ENCODE measurements at regions not wholly inside any gene's neighbourhood (a gene's known extent, or its start where the extent isn't known, plus 50 kb on each side); places are given as distances from the start of the nearest gene placed in this dataset.

GRCh38 chr7:109497053-109497452 is 927.4 kb downstream of the DNAJB9 start:
- TF ChIP-seq, protein P1, sequence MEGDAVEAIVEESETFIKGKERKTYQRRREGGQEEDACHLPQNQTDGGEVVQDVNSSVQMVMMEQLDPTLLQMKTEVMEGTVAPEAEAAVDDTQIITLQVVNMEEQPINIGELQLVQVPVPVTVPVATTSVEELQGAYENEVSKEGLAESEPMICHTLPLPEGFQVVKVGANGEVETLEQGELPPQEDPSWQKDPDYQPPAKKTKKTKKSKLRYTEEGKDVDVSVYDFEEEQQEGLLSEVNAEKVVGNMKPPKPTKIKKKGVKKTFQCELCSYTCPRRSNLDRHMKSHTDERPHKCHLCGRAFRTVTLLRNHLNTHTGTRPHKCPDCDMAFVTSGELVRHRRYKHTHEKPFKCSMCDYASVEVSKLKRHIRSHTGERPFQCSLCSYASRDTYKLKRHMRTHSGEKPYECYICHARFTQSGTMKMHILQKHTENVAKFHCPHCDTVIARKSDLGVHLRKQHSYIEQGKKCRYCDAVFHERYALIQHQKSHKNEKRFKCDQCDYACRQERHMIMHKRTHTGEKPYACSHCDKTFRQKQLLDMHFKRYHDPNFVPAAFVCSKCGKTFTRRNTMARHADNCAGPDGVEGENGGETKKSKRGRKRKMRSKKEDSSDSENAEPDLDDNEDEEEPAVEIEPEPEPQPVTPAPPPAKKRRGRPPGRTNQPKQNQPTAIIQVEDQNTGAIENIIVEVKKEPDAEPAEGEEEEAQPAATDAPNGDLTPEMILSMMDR (IDR thresholded peaks at IDR 0.05) = no peak
- TF ChIP-seq POLR2AphosphoS5 (IDR thresholded peaks at IDR 0.05; ENCODE audit: insufficient read depth in 1 of 2, low read depth in 1 of 2) (no peak), POLR2A (IDR thresholded peaks at IDR 0.05) (no peak)
- intact Hi-C loops (cut with DNase I) = no loop called here
- no peak overlapping the region for H3K27ac ChIP-seq
- no peaks in the 10 kb centered on the region for H3K36me3 ChIP-seq
- DNase-seq (ENCODE audit: extremely low spot score in 2 of 2) = no peak
- H3K27me3 ChIP-seq = no peaks in the 10 kb centered on the region
- H3K4me1 ChIP-seq = no peaks in the 10 kb centered on the region
- no peaks in the 10 kb centered on the region for H3K9me3 ChIP-seq
- no peak overlapping the region for H3K4me3 ChIP-seq

GRCh38 chr7:109498131-109498530 is 928.5 kb downstream of the DNAJB9 start:
- Histone ChIP-seq H3K36me3 (no peaks in the 10 kb centered on the region), H3K4me3 (no peak overlapping the region), H3K27ac (no peak overlapping the region), H3K9me3 (no peaks in the 10 kb centered on the region), H3K4me1 (no peaks in the 10 kb centered on the region), H3K27me3 (no peaks in the 10 kb centered on the region)
- TF ChIP-seq, protein P1 (IDR thresholded peaks at IDR 0.05) = no peak
- TF ChIP-seq POLR2A (IDR thresholded peaks at IDR 0.05) (no peak), POLR2AphosphoS5 (IDR thresholded peaks at IDR 0.05; ENCODE audit: insufficient read depth in 1 of 2, low read depth in 1 of 2) (no peak)
- no peak for DNase-seq (ENCODE audit: extremely low spot score in 2 of 2)
- intact Hi-C loops (cut with DNase I) = no loop called here

- Histone ChIP-seq H3K4me3 (no peak overlapping the region), H3K4me1 (no peaks in the 10 kb centered on the region), H3K9me3 (no peaks in the 10 kb centered on the region), H3K36me3 (no peaks in the 10 kb centered on the region), H3K27me3 (no peaks in the 10 kb centered on the region), H3K27ac (no peak overlapping the region)
- intact Hi-C loops (cut with DNase I) = no loop called here
- TF ChIP-seq POLR2AphosphoS5 (IDR thresholded peaks at IDR 0.05; ENCODE audit: insufficient read depth in 1 of 2, low read depth in 1 of 2) = no peak
- TF ChIP-seq POLR2A (IDR thresholded peaks at IDR 0.05) = no peak
- DNase-seq (ENCODE audit: extremely low spot score in 2 of 2) = no peak
These were observed 933.7 kb downstream of the DNAJB9 start for GRCh38 chr7:109503421-109503820.

DNA sequence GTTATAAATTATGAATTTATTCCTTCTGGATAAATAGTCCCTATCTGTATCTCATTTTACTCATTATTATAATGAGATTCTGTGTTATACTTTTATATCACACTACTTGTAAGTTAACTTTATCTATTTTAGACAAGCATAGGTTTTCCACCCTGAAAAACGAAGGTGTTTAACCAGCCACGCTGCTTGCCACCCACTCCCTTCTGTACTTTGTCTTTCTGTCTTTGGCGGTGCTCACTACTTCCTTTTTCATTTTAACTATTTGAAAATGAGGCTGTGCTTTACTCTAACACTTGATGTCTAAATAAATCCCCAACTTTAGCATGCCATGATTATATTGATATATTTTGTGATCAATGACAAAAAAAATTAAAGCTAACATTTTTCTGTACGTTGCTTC is 952.9 kb downstream of the DNAJB9 start:
- Histone ChIP-seq H3K36me3 (no peaks in the 10 kb centered on the region), H3K4me1 (no peaks in the 10 kb centered on the region), H3K9me3 (no peaks in the 10 kb centered on the region), H3K27ac (no peak overlapping the region), H3K4me3 (no peak overlapping the region), H3K27me3 (no peaks in the 10 kb centered on the region)
- intact Hi-C loops (cut with DNase I) = no loop called here
- DNase-seq (ENCODE audit: extremely low spot score in 2 of 2) = no peak
- TF ChIP-seq, protein P1 (IDR thresholded peaks at IDR 0.05) = no peak
- TF ChIP-seq POLR2AphosphoS5 (IDR thresholded peaks at IDR 0.05; ENCODE audit: insufficient read depth in 1 of 2, low read depth in 1 of 2) (no peak), POLR2A (IDR thresholded peaks at IDR 0.05) (no peak)

- DNase-seq (ENCODE audit: extremely low spot score in 2 of 2) = no peak
- no peaks in the 10 kb centered on the region for H3K9me3 ChIP-seq
- no peak overlapping the region for H3K4me3 ChIP-seq
- H3K27me3 ChIP-seq = no peaks in the 10 kb centered on the region
- H3K27ac ChIP-seq = no peak overlapping the region
- no peaks in the 10 kb centered on the region for H3K36me3 ChIP-seq
- TF ChIP-seq, protein P1 (IDR thresholded peaks at IDR 0.05) = no peak
- TF ChIP-seq POLR2AphosphoS5 (IDR thresholded peaks at IDR 0.05; ENCODE audit: insufficient read depth in 1 of 2, low read depth in 1 of 2) (no peak), POLR2A (IDR thresholded peaks at IDR 0.05) (no peak)
- intact Hi-C loops (cut with DNase I) = no loop called here
- H3K4me1 ChIP-seq = no peaks in the 10 kb centered on the region
These were observed 958.2 kb downstream of the DNAJB9 start for GRCh38 chr7:109527833-109528232.
